ENCODE measurements at regions not wholly inside any gene's neighbourhood (a gene's known extent, or its start where the extent isn't known, plus 50 kb on each side); places are given as distances from the start of the nearest gene placed in this dataset.
A peak's percentile ranks its signal among the peaks of the same experiment; 100 is the strongest.
"Not testable (repeated sequence)": the region's sequence is repeated elsewhere in the genome, so short reads cannot be mapped to it uniquely, and the experiment has no call there.

- no peak for DNase-seq
Observed at GRCh38 chr2:17251171-17251570, 267.1 kb downstream of the RAD51AP2 start.

- no peak for DNase-seq
Observed at GRCh38 chr2:17249249-17249648, 269.0 kb downstream of the RAD51AP2 start.

GRCh38 chr2:17245906-17246305 lies 272.3 kb downstream of the RAD51AP2 start:
- DNase-seq, result no peak

GRCh38 chr2:17242813-17243485 lies 275.3 kb downstream of the RAD51AP2 start:
- DNase-seq, result no peak

GRCh38 chr2:17239550-17239949 lies 278.7 kb downstream of the RAD51AP2 start:
- DNase-seq, result no peak

GRCh38 chr2:17235167-17235566 lies 283.1 kb downstream of the RAD51AP2 start:
- DNase-seq, result no peak

- DNase-seq, result no peak
Observed at GRCh38 chr2:17232776-17233556, 285.3 kb downstream of the RAD51AP2 start.

GRCh38 chr2:17231394-17231965 lies 286.8 kb downstream of the RAD51AP2 start:
- DNase-seq, result no peak

GRCh38 chr2:17229414-17229813 lies 288.8 kb downstream of the RAD51AP2 start:
- no peak for DNase-seq

- no peak for DNase-seq
Observed at GRCh38 chr2:17228461-17228860, 289.8 kb downstream of the RAD51AP2 start.

- no peak for DNase-seq
Observed at GRCh38 chr2:17227856-17228255, 290.4 kb downstream of the RAD51AP2 start.

GRCh38 chr2:17226941-17227490 lies 291.2 kb downstream of the RAD51AP2 start:
- no peak for DNase-seq

- DNase-seq, result no peak
Observed at GRCh38 chr2:17223211-17223610, 295.0 kb downstream of the RAD51AP2 start.

- no peak for DNase-seq
Observed at GRCh38 chr2:17208511-17208910, 309.7 kb downstream of the RAD51AP2 start.

GRCh38 chr2:17206771-17207170 lies 311.5 kb downstream of the RAD51AP2 start:
- no peak for DNase-seq

GRCh38 chr2:17204214-17204613 lies 314.0 kb downstream of the RAD51AP2 start:
- not testable (repeated sequence) for DNase-seq

- DNase-seq, result not testable (repeated sequence)
Observed at GRCh38 chr2:17202628-17203027, 315.6 kb downstream of the RAD51AP2 start.

GRCh38 chr2:17199741-17200140 lies 318.5 kb downstream of the RAD51AP2 start:
- peak; percentile 60 for DNase-seq

GRCh38 chr2:17196380-17196779 lies 321.9 kb downstream of the RAD51AP2 start:
- no peak for DNase-seq

- DNase-seq, result no peak
Observed at GRCh38 chr2:17195016-17195415, 323.2 kb downstream of the RAD51AP2 start.

- DNase-seq, result no peak
Observed at GRCh38 chr2:17194083-17194482, 324.2 kb downstream of the RAD51AP2 start.

GRCh38 chr2:17193433-17193890 lies 324.8 kb downstream of the RAD51AP2 start:
- not testable (repeated sequence) for DNase-seq

GRCh38 chr2:17191223-17191622 lies 327.0 kb downstream of the RAD51AP2 start:
- DNase-seq, result no peak

GRCh38 chr2:17190527-17190926 lies 327.7 kb downstream of the RAD51AP2 start:
- DNase-seq, result no peak
